MM.1S (cell line): ENCODE measurements at regions not wholly inside any gene's neighbourhood (a gene's known extent, or its start where the extent isn't known, plus 50 kb on each side); places are given as distances from the start of the nearest gene placed in this dataset.

Experiments used
- DNase-seq: peaks from one replicate; pipeline ENCODE4 v3.0.0-alpha.2; 2015
- H2AFZ ChIP-seq: fragments of 300-600 bp; sonication (generic); 2 replicates; pipeline ENCODE4 v1.6.0; 2016; ENCODE audit warnings: antibody characterized with exemption, low read length
- H3F3A ChIP-seq: fragments of 300-600 bp; sonication (generic); 2 replicates; pipeline ENCODE4 v1.6.1; 2016; ENCODE audit warnings: mild to moderate bottlenecking, antibody characterized with exemption, low read length, moderate library complexity, mixed read lengths; ENCODE audit not compliant: insufficient read depth
- H3K27ac ChIP-seq: fragments of 300-600 bp; sonication (generic); 2 replicates; pipeline ENCODE4 v1.5.1; 2016; ENCODE audit warnings: mild to moderate bottlenecking, low read length
- H3K27me3 ChIP-seq: fragments of 300-600 bp; sonication (generic); replicated peaks from 2 replicates; pipeline ENCODE4 v1.6.0; 2016; ENCODE audit warnings: low read length; ENCODE audit not compliant: insufficient read depth
- H3K36me3 ChIP-seq: fragments of 300-600 bp; sonication (generic); replicated peaks from 2 replicates; pipeline ENCODE4 v1.6.1; 2016; ENCODE audit warnings: mild to moderate bottlenecking, low read length, mixed read lengths; ENCODE audit not compliant: insufficient read depth
- H3K4me1 ChIP-seq: fragments of 300-600 bp; sonication (generic); 2 replicates; pipeline ENCODE4 v1.6.1; 2016; ENCODE audit warnings: low read length, mixed read lengths
- H3K4me2 ChIP-seq: fragments of 300-600 bp; sonication (generic); 2 replicates; pipeline ENCODE4 v1.6.0; 2016; ENCODE audit warnings: low read depth, low read length
- H3K4me3 ChIP-seq: fragments of 300-600 bp; sonication (generic); 2 replicates; pipeline ENCODE4 v1.5.1; 2016; ENCODE audit warnings: low read length, mixed read lengths
- H3K79me2 ChIP-seq: fragments of 300-600 bp; sonication (generic); 2 replicates; pipeline ENCODE4 v1.6.1; 2016; ENCODE audit warnings: mixed run types, low read length, mixed read lengths
- H3K9ac ChIP-seq: fragments of 300-600 bp; sonication (generic); 2 replicates; pipeline ENCODE4 v1.6.1; 2016; ENCODE audit warnings: low read length, mixed read lengths
- H3K9me2 ChIP-seq: fragments of 300-600 bp; sonication (generic); replicated peaks from 2 replicates; pipeline ENCODE4 v1.6.1; 2016; ENCODE audit warnings: mild to moderate bottlenecking, low read length, mixed read lengths; ENCODE audit not compliant: insufficient read depth
- H3K9me3 ChIP-seq: fragments of 300-600 bp; sonication (generic); replicated peaks from 2 replicates; pipeline ENCODE4 v1.6.1; 2016; ENCODE audit warnings: mild to moderate bottlenecking, low read length, mixed read lengths; ENCODE audit not compliant: insufficient read depth
- H4K20me1 ChIP-seq: fragments of 300-600 bp; sonication (generic); 2 replicates; pipeline ENCODE4 v1.6.1; 2016; ENCODE audit warnings: mild to moderate bottlenecking, low read length, moderate library complexity, mixed read lengths; ENCODE audit not compliant: insufficient read depth
- CTCF ChIP-seq: fragments of 300-600 bp; sonication (generic); IDR thresholded peaks from 2 replicates; pipeline ENCODE4 v1.5.1; 2016; ENCODE audit warnings: antibody characterized with exemption, low read length, mixed read lengths
- EZH2 ChIP-seq: fragments of 300-600 bp; sonication (generic); optimal IDR thresholded peaks from 2 replicates; pipeline ENCODE3; 2017; ENCODE audit warnings: low read depth, mild to moderate bottlenecking, antibody characterized with exemption, low read length, mixed read lengths
- EZH2phosphoT487 ChIP-seq: fragments of 300-600 bp; sonication (generic); IDR thresholded peaks from 2 replicates; pipeline ENCODE4 v1.6.1; 2018; ENCODE audit warnings: antibody characterized with exemption, low read length

GRCh38 chr2:12227941-12228608 is 481.6 kb downstream of the LPIN1 start:
- Histone ChIP-seq H3K9ac (no peak overlapping the region), H3K4me1 (no peaks in the 10 kb centered on the region), H3K27ac (no peak overlapping the region), H3K4me2 (no peak overlapping the region), H3K79me2 (no peaks in the 10 kb centered on the region), H3F3A (no peaks in the 10 kb centered on the region), H3K9me3 (no peaks in the 10 kb centered on the region), H4K20me1 (no peaks in the 10 kb centered on the region), H3K36me3 (no peaks in the 10 kb centered on the region), H3K9me2 (no peaks in the 10 kb centered on the region), H2AFZ (no peak overlapping the region), H3K27me3 (no peaks in the 10 kb centered on the region), H3K4me3 (no peak overlapping the region)
- no peak for DNase-seq
- no peak for TF ChIP-seq EZH2phosphoT487
- TF ChIP-seq EZH2: no peak

GRCh38 chr2:12231288-12231687 is 484.9 kb downstream of the LPIN1 start:
- no peaks in the 10 kb centered on the region for H3K9me3 ChIP-seq
- no peak overlapping the region for H3K4me3 ChIP-seq
- H3K9me2 ChIP-seq: no peaks in the 10 kb centered on the region
- H3K27ac ChIP-seq: no peak overlapping the region
- H3F3A ChIP-seq: no peaks in the 10 kb centered on the region
- no peaks in the 10 kb centered on the region for H3K36me3 ChIP-seq
- H4K20me1 ChIP-seq: no peaks in the 10 kb centered on the region
- no peak overlapping the region for H2AFZ ChIP-seq
- no peaks in the 10 kb centered on the region for H3K27me3 ChIP-seq
- TF ChIP-seq CTCF: no peak
- TF ChIP-seq EZH2phosphoT487: no peak
- TF ChIP-seq EZH2: no peak
- H3K4me1 ChIP-seq: no peaks in the 10 kb centered on the region
- H3K79me2 ChIP-seq: no peaks in the 10 kb centered on the region
- no peak overlapping the region for H3K4me2 ChIP-seq
- no peak for DNase-seq
- H3K9ac ChIP-seq: no peak overlapping the region

- H3K36me3 ChIP-seq: no peaks in the 10 kb centered on the region
- H3K4me3 ChIP-seq: no peak overlapping the region
- H3K9me3 ChIP-seq: no peaks in the 10 kb centered on the region
- H3K9me2 ChIP-seq: no peaks in the 10 kb centered on the region
- no peak for TF ChIP-seq EZH2phosphoT487
- no peak for TF ChIP-seq CTCF
- no peak for TF ChIP-seq EZH2
- no peak for DNase-seq
- no peaks in the 10 kb centered on the region for H3F3A ChIP-seq
- no peaks in the 10 kb centered on the region for H3K4me1 ChIP-seq
- no peak overlapping the region for H3K27ac ChIP-seq
- H4K20me1 ChIP-seq: no peaks in the 10 kb centered on the region
- H3K27me3 ChIP-seq: no peaks in the 10 kb centered on the region
- no peak overlapping the region for H3K4me2 ChIP-seq
- no peaks in the 10 kb centered on the region for H3K79me2 ChIP-seq
- no peak overlapping the region for H3K9ac ChIP-seq
- H2AFZ ChIP-seq: no peak overlapping the region
Observed at GRCh38 chr2:12232876-12233275, 483.9 kb upstream of the TRIB2 start.

GRCh38 chr2:12236136-12236844 is 480.4 kb upstream of the TRIB2 start:
- Histone ChIP-seq H3K9me2 (no peaks in the 10 kb centered on the region), H3K9ac (no peak overlapping the region), H2AFZ (no peak overlapping the region), H3K4me2 (no peak overlapping the region), H4K20me1 (no peaks in the 10 kb centered on the region), H3K79me2 (no peaks in the 10 kb centered on the region), H3K27me3 (no peaks in the 10 kb centered on the region), H3F3A (no peaks in the 10 kb centered on the region), H3K27ac (no peak overlapping the region), H3K4me3 (no peak overlapping the region), H3K36me3 (no peaks in the 10 kb centered on the region), H3K4me1 (no peaks in the 10 kb centered on the region), H3K9me3 (no peaks in the 10 kb centered on the region)
- no peak for DNase-seq
- no peak for TF ChIP-seq EZH2
- no peak for TF ChIP-seq CTCF
- no peak for TF ChIP-seq EZH2phosphoT487
